ENCODE measurements at regions not wholly inside any gene's neighbourhood (a gene's known extent, or its start where the extent isn't known, plus 50 kb on each side); places are given as distances from the start of the nearest gene placed in this dataset.
"Not testable (repeated sequence)": the region's sequence is repeated elsewhere in the genome, so short reads cannot be mapped to it uniquely, and the experiment has no call there.

- no peak for DNase-seq (ENCODE audit: low read depth)
Measured at GRCh38 chr16:7278636-7279035, 54.0 kb upstream of the RBFOX1 start.

- DNase-seq (ENCODE audit: low read depth): no peak
Measured at GRCh38 chr16:7272567-7273158, 60.0 kb upstream of the RBFOX1 start.

- no peak for DNase-seq (ENCODE audit: low read depth)
Measured at GRCh38 chr16:7271486-7271885, 61.2 kb upstream of the RBFOX1 start.

GRCh38 chr16:7270823-7271222, 61.8 kb upstream of the RBFOX1 start:
- DNase-seq (ENCODE audit: low read depth): no peak

DNA sequence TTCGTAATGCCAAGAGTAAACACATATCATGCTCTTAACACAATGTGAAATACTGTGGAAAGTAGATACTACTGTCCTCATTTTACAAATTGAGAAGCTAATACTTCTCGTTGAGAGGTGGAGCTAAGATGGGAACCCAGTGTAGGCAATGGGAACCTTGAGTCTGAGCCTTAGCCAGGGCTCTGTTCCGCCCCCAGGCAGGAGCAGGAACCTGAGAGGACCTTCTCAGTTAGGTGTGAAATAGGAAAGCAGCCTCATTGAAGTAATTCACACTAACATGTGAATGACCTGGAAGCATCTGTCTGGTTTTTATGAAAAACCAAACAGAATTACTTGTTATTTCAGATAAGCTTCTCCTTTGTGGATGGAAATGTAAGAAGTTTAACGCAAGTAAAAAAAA, 62.6 kb upstream of the RBFOX1 start:
- no peak for DNase-seq (ENCODE audit: low read depth)

DNA sequence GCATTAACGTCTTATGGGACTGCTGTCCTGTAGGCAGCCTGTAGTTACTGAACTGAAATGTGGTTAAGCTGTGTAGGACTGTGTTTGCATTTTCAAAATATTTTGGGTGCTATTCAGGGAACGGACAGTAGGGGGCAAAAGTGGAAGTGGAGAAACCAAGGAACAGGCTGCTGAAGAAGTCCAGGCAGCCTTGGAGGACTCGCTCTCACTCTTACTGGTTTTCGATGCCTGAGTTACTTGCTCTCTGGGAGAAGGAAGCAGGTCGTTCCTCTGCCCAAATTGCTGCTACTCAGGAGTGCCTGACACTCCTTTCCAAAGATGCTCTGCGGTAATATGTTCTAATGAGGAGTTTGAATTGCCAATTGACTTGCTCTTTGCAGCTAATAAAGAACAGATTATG, 64.5 kb upstream of the RBFOX1 start:
- DNase-seq (ENCODE audit: low read depth): no peak

- DNase-seq (ENCODE audit: low read depth): no peak
Measured at GRCh38 chr16:7257016-7257415, 75.6 kb upstream of the RBFOX1 start.

DNA sequence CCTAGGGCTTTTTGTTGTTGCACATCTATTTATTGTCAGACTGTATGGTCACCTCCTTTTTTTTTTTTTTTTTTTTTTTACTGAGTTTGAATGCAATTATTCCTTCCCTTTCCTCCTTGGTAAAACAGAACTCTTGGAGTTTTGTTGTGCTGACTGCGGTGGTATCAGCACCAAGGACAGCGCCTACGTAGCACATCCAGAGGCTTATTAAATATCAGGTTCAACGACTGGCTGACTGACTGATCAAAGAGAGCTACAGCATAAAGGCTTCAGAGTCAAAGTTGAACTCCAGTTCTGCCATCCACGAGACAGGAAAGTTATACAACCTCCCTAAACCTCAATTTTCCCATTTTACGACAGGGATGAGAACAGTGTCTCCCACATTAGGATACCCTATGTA, 86.1 kb upstream of the RBFOX1 start:
- no peak for DNase-seq (ENCODE audit: low read depth)

- DNase-seq (ENCODE audit: low read depth): no peak
Measured at GRCh38 chr16:7239547-7239946, 93.1 kb upstream of the RBFOX1 start.

GRCh38 chr16:7236824-7237410, 95.7 kb upstream of the RBFOX1 start:
- no peak for DNase-seq (ENCODE audit: low read depth)

DNA sequence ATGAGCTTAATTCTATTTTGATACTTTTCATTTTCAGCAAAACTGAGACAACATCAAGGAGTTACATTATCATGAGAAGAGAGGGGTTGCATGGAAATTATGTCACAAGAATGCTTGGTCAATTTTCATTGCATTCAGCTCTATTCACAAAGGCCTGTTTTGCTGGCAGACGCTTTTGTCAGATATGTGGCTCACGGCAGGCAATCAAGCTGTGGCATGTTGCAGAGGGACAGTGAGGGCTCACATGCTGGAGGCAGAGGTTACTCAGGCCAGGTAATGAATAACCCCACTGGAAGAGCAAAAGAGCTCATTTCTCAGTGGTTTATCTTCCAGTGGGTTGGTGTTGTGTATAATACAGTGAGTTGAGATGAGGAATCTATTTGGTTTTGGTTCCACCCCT, 98.7 kb upstream of the RBFOX1 start:
- DNase-seq (ENCODE audit: low read depth): no peak

- no peak for DNase-seq (ENCODE audit: low read depth)
Measured at GRCh38 chr16:7231762-7232161, 100.9 kb upstream of the RBFOX1 start.

- not testable (repeated sequence) for DNase-seq (ENCODE audit: low read depth)
Measured at GRCh38 chr16:7229433-7230218, 103.0 kb upstream of the RBFOX1 start.

DNA sequence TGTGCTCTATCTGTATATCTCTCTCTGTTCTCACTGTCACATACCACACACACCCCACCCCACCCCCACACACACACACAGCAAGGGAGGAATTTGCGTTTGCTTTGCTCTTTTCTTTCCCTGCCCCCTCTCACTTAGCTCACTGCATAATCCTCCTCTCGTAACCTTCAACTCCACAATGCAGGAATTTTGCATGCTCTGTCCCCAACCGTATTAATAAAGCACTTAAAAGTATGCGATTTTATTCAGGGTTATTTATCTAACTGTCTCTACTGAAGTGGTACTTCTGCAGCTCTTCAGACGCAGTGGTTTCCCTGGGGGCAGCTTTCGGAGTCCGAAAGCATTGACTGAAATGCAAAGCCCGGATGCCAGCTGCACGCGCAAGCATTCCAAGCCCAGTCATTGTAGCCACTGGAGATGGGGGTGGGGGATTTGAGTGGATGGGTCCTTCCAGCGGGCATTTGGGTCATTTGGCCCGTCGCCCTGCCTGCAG, 105.4 kb upstream of the RBFOX1 start:
- DNase-seq (ENCODE audit: low read depth): no peak

DNA sequence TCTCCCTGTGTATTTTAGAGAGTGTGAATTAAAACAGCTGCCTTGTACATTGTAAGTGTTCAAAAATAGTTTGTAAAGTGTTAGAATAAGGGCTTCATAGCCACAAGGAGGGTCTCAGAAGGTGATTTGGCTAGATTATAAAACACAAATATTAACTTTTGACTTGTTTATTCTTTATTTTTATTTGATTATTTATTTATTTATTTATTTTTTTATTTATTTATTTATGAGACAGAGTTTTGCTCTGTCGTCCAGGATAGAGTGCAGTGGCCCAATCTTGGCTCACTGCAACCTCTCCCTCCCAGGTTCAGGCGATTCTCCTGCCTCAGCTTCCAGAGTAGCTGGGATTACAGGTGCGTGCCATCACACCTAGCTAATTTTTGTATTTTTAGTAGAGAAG, 111.5 kb upstream of the RBFOX1 start:
- DNase-seq (ENCODE audit: low read depth): no peak

- DNase-seq (ENCODE audit: low read depth): no peak
Measured at GRCh38 chr16:7218936-7219335, 113.7 kb upstream of the RBFOX1 start.

- no peak for DNase-seq (ENCODE audit: low read depth)
Measured at GRCh38 chr16:7217797-7218196, 114.8 kb upstream of the RBFOX1 start.

GRCh38 chr16:7216719-7217118, 115.9 kb upstream of the RBFOX1 start:
- DNase-seq (ENCODE audit: low read depth): no peak

- no peak for DNase-seq (ENCODE audit: low read depth)
Measured at GRCh38 chr16:7211781-7212180, 120.9 kb upstream of the RBFOX1 start.

- DNase-seq (ENCODE audit: low read depth): no peak
Measured at GRCh38 chr16:7209598-7209997, 123.0 kb upstream of the RBFOX1 start.

GRCh38 chr16:7206469-7206868, 126.2 kb upstream of the RBFOX1 start:
- no peak for DNase-seq (ENCODE audit: low read depth)

- DNase-seq (ENCODE audit: low read depth): no peak
Measured at GRCh38 chr16:7200320-7200719, 132.3 kb upstream of the RBFOX1 start.

DNA sequence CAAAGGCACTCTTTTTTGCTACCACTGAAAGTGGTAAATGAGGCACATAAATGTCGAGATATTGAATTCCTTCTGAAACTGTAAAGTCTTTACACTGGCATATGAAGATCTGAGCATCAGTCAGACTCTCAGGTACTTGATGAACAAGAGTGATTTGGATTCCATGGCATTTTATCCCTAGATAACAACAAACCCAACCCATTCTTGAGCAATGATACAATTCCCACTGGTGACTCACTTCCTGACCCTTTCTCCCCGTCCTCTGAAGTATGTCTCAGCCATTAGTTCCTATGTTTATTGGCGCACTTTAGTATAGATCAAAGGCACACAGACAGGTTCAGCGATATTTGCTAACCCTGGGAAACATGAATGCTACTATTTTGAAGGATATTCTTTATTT, 147.0 kb upstream of the RBFOX1 start:
- DNase-seq (ENCODE audit: low read depth): no peak

Data from activated T-helper 9 cell treated with anti-CD3 and anti-CD28 coated beads, Interleukin-2, amount 50 U/mL, for 16 hours (primary cell).